ENCODE measurements at regions not wholly inside any gene's neighbourhood (a gene's known extent, or its start where the extent isn't known, plus 50 kb on each side); places are given as distances from the start of the nearest gene placed in this dataset.

GRCh38 chr13:73549717-73550116, 490.9 kb downstream of the KLF5 start:
- TF ChIP-seq POLR2AphosphoS5 (IDR thresholded peaks at IDR 0.05; ENCODE audit: borderline replicate concordance, low read depth, low read length) = no peak
- no peak for TF ChIP-seq EZH2 (IDR thresholded peaks at IDR 0.05)

Measured in SK-N-MC (cell line).